ENCODE measurements at regions not wholly inside any gene's neighbourhood (a gene's known extent, or its start where the extent isn't known, plus 50 kb on each side); places are given as distances from the start of the nearest gene placed in this dataset.

- Mint-ChIP-seq H3K27me3 (ENCODE audit: low read depth) (no peaks in the 10 kb centered on the region), H3K9me3 (no peaks in the 10 kb centered on the region), H3K36me3 (ENCODE audit: low read depth) (no peaks in the 10 kb centered on the region), H3K27ac (no peak overlapping the region), H3K4me1 (ENCODE audit: low read depth) (no peaks in the 10 kb centered on the region), H3K4me3 (ENCODE audit: low read depth) (no peak overlapping the region)
- intact Hi-C loops (cut with micrococcal nuclease), result no loop called here
- no peak for DNase-seq (ENCODE audit: low spot score)
Measured at GRCh38 chr19:29115181-29115580, 97.8 kb downstream of the UQCRFS1 start.

GRCh38 chr19:29113838-29114237, 99.1 kb downstream of the UQCRFS1 start:
- Mint-ChIP-seq H3K27me3 (ENCODE audit: low read depth) (no peaks in the 10 kb centered on the region), H3K36me3 (ENCODE audit: low read depth) (no peaks in the 10 kb centered on the region), H3K9me3 (no peaks in the 10 kb centered on the region), H3K4me3 (ENCODE audit: low read depth) (no peak overlapping the region), H3K27ac (no peak overlapping the region), H3K4me1 (ENCODE audit: low read depth) (no peaks in the 10 kb centered on the region)
- intact Hi-C loops (cut with micrococcal nuclease), result no loop called here
- no peak for DNase-seq (ENCODE audit: low spot score)

DNA sequence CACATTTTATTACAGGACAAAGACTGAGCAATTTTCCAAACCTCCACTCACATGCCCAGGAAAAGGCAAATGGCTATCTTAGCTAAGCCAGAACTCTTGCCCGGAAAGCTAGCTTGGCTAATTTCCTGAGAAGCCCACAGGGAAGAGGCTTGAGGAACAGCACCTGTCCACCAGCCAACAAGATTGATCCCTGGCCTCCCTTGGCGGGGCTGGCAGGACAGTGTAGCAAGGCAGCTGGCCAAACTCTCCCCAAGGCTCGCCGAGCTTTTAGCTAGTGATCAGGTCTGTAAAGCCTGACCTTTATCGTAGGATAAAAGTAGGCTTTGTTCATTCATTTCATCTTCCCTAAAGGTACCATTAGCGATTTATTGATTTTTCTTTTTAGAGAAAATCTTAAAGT, 101.4 kb downstream of the UQCRFS1 start:
- Mint-ChIP-seq H3K27ac (no peak overlapping the region), H3K9me3 (no peaks in the 10 kb centered on the region), H3K4me1 (ENCODE audit: low read depth) (no peaks in the 10 kb centered on the region), H3K4me3 (ENCODE audit: low read depth) (no peak overlapping the region), H3K36me3 (ENCODE audit: low read depth) (no peaks in the 10 kb centered on the region), H3K27me3 (ENCODE audit: low read depth) (no peaks in the 10 kb centered on the region)
- intact Hi-C loops (cut with micrococcal nuclease), result no loop called here
- DNase-seq (ENCODE audit: low spot score), result no peak

DNA sequence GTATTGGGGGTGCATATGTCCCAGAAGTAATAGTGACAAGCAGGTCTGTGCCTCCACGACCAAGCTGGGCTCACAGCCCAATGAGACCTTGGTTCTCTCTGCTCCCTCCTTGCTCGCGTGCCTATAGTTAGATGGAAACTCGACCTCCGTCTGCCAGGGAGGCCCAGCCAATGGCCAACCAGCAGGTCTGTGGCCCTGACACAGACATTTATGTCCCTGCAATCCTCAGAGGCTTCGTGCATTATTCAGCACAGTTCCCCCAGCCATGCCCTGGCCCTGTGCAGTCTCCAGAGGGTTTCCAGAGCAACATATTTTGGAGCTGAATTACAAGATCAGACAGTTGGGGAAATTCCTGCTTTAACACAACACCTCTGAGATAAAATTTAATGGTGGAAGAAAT, 105.1 kb downstream of the UQCRFS1 start:
- no peak for DNase-seq (ENCODE audit: low spot score)
- peaks cover 4% of the 10 kb centered on the region for H3K9me3 Mint-ChIP-seq
- no peaks in the 10 kb centered on the region for H3K27me3 Mint-ChIP-seq (ENCODE audit: low read depth)
- no peaks in the 10 kb centered on the region for H3K4me1 Mint-ChIP-seq (ENCODE audit: low read depth)
- no peak overlapping the region for H3K4me3 Mint-ChIP-seq (ENCODE audit: low read depth)
- H3K36me3 Mint-ChIP-seq (ENCODE audit: low read depth), result no peaks in the 10 kb centered on the region
- intact Hi-C loops (cut with micrococcal nuclease), result no loop called here
- H3K27ac Mint-ChIP-seq, result no peak overlapping the region

DNA sequence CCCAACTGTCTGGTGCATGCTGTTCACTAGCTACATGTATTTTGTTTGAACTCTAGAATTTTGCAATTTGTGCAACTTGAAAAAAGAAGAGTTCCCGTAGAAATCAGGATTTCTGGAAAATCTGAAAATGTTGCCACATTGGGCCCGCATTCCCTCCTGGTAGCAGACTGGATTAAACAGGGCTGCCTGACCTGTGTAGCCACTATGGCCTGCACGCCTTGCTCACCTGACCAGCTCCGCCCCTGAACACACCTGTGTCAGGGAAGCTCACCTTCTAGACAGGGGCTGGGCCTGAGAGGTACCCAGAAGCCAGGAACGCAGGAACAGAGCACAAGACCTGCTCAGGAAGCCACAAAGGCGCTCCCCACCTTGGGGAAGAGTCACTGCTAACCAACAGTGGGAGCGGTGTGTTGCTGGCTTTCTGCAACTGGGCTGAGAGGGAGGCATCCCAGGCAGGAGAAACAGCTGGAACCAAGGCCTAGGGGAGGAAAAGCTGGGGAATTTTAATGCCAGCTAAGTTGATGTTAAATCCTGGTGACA, 106.5 kb downstream of the UQCRFS1 start:
- Mint-ChIP-seq H3K27me3 (ENCODE audit: low read depth) (no peaks in the 10 kb centered on the region), H3K9me3 (peaks cover 4% of the 10 kb centered on the region), H3K27ac (no peak overlapping the region), H3K4me1 (ENCODE audit: low read depth) (no peaks in the 10 kb centered on the region), H3K36me3 (ENCODE audit: low read depth) (no peaks in the 10 kb centered on the region), H3K4me3 (ENCODE audit: low read depth) (no peak overlapping the region)
- DNase-seq (ENCODE audit: low spot score), result no peak
- intact Hi-C loops (cut with micrococcal nuclease), result no loop called here

DNA sequence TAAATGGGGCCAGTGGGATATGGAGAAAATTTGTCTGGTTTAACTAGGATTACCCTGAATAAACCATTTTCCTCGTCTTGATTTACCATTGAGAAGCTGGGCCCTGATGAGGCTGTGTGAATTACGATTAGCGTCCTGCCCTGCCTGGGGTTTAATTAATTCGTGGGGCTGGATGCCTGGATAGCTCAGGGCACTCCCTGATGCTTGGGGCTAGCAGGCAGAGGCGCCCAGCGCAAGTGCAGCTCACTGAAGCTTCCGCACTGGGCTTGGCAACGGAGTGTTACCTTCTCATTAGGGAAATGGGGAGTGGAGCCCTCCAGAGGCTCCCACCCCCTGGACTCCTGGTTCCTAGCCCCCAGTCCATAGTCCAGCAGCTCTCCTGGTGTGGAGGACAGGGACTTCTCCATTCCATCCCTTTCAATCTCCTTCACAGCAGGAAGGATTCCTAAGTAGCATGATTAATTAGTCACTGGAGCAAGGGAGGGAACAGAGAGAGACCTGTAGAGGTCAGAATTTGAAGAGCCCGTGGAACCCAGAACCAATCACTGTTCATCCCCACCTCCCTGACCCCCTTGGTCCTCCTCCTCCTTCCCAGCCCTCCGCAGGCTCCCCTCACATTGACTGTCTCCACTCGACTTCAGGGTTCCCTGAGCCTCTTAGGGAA, 107.2 kb downstream of the UQCRFS1 start:
- Mint-ChIP-seq H3K4me3 (ENCODE audit: low read depth) (no peak overlapping the region), H3K9me3 (peaks cover 4% of the 10 kb centered on the region), H3K36me3 (ENCODE audit: low read depth) (no peaks in the 10 kb centered on the region), H3K27me3 (ENCODE audit: low read depth) (no peaks in the 10 kb centered on the region), H3K4me1 (ENCODE audit: low read depth) (no peaks in the 10 kb centered on the region), H3K27ac (no peak overlapping the region)
- intact Hi-C loops (cut with micrococcal nuclease), result no loop called here
- no peak for DNase-seq (ENCODE audit: low spot score)

- H3K27ac Mint-ChIP-seq, result no peak overlapping the region
- intact Hi-C loops (cut with micrococcal nuclease), result no loop called here
- no peak overlapping the region for H3K4me3 Mint-ChIP-seq (ENCODE audit: low read depth)
- no peaks in the 10 kb centered on the region for H3K4me1 Mint-ChIP-seq (ENCODE audit: low read depth)
- peaks cover 4% of the 10 kb centered on the region for H3K9me3 Mint-ChIP-seq
- DNase-seq (ENCODE audit: low spot score), result no peak
- H3K27me3 Mint-ChIP-seq (ENCODE audit: low read depth), result no peaks in the 10 kb centered on the region
- H3K36me3 Mint-ChIP-seq (ENCODE audit: low read depth), result no peaks in the 10 kb centered on the region
Measured at GRCh38 chr19:29104605-29105241, 108.2 kb downstream of the UQCRFS1 start.

DNA sequence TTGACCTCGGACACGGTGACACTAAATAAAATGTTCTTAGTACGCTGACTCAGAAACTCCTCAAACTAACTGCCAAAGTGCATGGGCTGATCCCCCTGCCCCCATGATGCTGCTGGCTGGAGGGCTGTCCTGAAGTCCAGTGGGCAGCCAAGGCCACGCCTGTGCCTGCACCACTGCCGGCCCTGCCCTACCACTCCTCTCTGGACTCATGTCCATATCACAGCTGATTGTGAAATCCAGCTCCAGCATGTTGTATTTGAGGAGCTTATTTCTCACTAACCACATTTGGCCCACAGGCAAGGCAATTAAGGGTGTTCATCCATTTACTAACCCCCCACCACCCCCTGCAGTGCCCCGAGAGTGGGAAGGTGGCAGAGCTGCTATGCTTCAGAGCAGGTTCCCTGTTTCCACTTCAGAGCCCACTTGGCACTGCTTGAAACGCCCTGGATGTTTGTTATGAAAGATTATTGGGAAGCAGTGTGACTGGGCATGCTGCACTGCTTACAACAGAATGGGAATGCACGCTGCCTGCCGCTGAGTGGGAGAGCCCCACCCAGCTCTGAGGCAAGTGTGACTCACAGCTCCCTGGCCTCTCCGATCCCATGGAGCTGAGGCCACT, 114.0 kb downstream of the UQCRFS1 start:
- no peaks in the 10 kb centered on the region for H3K4me1 Mint-ChIP-seq (ENCODE audit: low read depth)
- no peaks in the 10 kb centered on the region for H3K36me3 Mint-ChIP-seq (ENCODE audit: low read depth)

GRCh38 chr19:29098091-29098490, 114.9 kb downstream of the UQCRFS1 start:
- no peaks in the 10 kb centered on the region for H3K36me3 Mint-ChIP-seq (ENCODE audit: low read depth)
- DNase-seq (ENCODE audit: low spot score), result no peak
- H3K27ac Mint-ChIP-seq, result no peak overlapping the region
- H3K4me3 Mint-ChIP-seq (ENCODE audit: low read depth), result no peak overlapping the region
- no peaks in the 10 kb centered on the region for H3K4me1 Mint-ChIP-seq (ENCODE audit: low read depth)
- no peaks in the 10 kb centered on the region for H3K9me3 Mint-ChIP-seq
- intact Hi-C loops (cut with micrococcal nuclease), result no loop called here
- no peaks in the 10 kb centered on the region for H3K27me3 Mint-ChIP-seq (ENCODE audit: low read depth)

More for the DNA sequence above, 114.0 kb downstream of the UQCRFS1 start:
- intact Hi-C loops (cut with micrococcal nuclease), result no loop called here
- Mint-ChIP-seq H3K27me3 (ENCODE audit: low read depth) (no peaks in the 10 kb centered on the region), H3K9me3 (no peaks in the 10 kb centered on the region), H3K27ac (no peak overlapping the region), H3K4me3 (ENCODE audit: low read depth) (no peak overlapping the region)
- DNase-seq (ENCODE audit: low spot score), result no peak

GRCh38 chr19:29096896-29097295, 116.1 kb downstream of the UQCRFS1 start:
- Mint-ChIP-seq H3K9me3 (no peaks in the 10 kb centered on the region), H3K27me3 (ENCODE audit: low read depth) (no peaks in the 10 kb centered on the region), H3K4me1 (ENCODE audit: low read depth) (no peaks in the 10 kb centered on the region), H3K27ac (no peak overlapping the region), H3K4me3 (ENCODE audit: low read depth) (no peak overlapping the region), H3K36me3 (ENCODE audit: low read depth) (no peaks in the 10 kb centered on the region)
- intact Hi-C loops (cut with micrococcal nuclease), result no loop called here
- DNase-seq (ENCODE audit: low spot score), result no peak

- Mint-ChIP-seq H3K4me1 (ENCODE audit: low read depth) (no peaks in the 10 kb centered on the region), H3K27ac (no peak overlapping the region), H3K27me3 (ENCODE audit: low read depth) (no peaks in the 10 kb centered on the region), H3K36me3 (ENCODE audit: low read depth) (no peaks in the 10 kb centered on the region), H3K9me3 (no peaks in the 10 kb centered on the region), H3K4me3 (ENCODE audit: low read depth) (no peak overlapping the region)
- DNase-seq (ENCODE audit: low spot score), result no peak
- intact Hi-C loops (cut with micrococcal nuclease), result no loop called here
Measured at GRCh38 chr19:29093553-29093908, 119.4 kb downstream of the UQCRFS1 start.

GRCh38 chr19:29092712-29093552, 120.0 kb downstream of the UQCRFS1 start:
- no peaks in the 10 kb centered on the region for H3K27me3 Mint-ChIP-seq (ENCODE audit: low read depth)
- H3K36me3 Mint-ChIP-seq (ENCODE audit: low read depth), result no peaks in the 10 kb centered on the region
- no peaks in the 10 kb centered on the region for H3K4me1 Mint-ChIP-seq (ENCODE audit: low read depth)
- DNase-seq (ENCODE audit: low spot score), result no peak
- intact Hi-C loops (cut with micrococcal nuclease), result no loop called here
- no peak overlapping the region for H3K4me3 Mint-ChIP-seq (ENCODE audit: low read depth)
- H3K9me3 Mint-ChIP-seq, result no peaks in the 10 kb centered on the region
- no peak overlapping the region for H3K27ac Mint-ChIP-seq
